Naive thymus-derived CD4-positive, alpha-beta T cell (primary cell): ENCODE measurements at regions not wholly inside any gene's neighbourhood (a gene's known extent, or its start where the extent isn't known, plus 50 kb on each side); places are given as distances from the start of the nearest gene placed in this dataset.
"Not testable (repeated sequence)": the region's sequence is repeated elsewhere in the genome, so short reads cannot be mapped to it uniquely, and the experiment has no call there.

Source experiments
- ATAC-seq: fragments of 150-1000 bp; cut with Tn5 transposase; 2 replicates; pipeline ENCODE4 v1.10.0; 2021; ENCODE audit warnings: mild to moderate bottlenecking, moderate library complexity
- CTCF ChIA-PET: fragments of 350-600 bp; sonication (Branson Sonifier 250); formaldehyde crosslinking; loops from one replicate; lab custom pipeline; 2021; ENCODE audit warnings: antibody characterized with exemption; lab: Charles Lee
- POLR2A ChIA-PET: fragments of 350-600 bp; sonication (Branson Sonifier 250); formaldehyde crosslinking; loops from one replicate; lab custom pipeline; 2021; ENCODE audit warnings: antibody characterized with exemption, inconsistent platforms; lab: Charles Lee
- DNase-seq, 9 donors: peaks; one replicate each; pipeline versions ENCODE4 v3.0.0 to v3.0.0-alpha.2; 2020 to 2022; ENCODE audit warnings: mixed read lengths in 1 of 9
- H3K27ac ChIP-seq: one replicate; pipeline ENCODE4 v1.7.0; 2013; ENCODE audit warnings: mild to moderate bottlenecking, low read depth, low read length, moderate library complexity
- H3K27me3 ChIP-seq, 2 donors: one replicate each; pipeline ENCODE4 v1.7.0; 2013; ENCODE audit warnings: low read length in 2 of 2, mild to moderate bottlenecking in 2 of 2, moderate library complexity in 2 of 2; ENCODE audit not compliant: control insufficient read depth in 2 of 2, insufficient read depth in 2 of 2
- H3K36me3 ChIP-seq, 3 experiments: 1 replicate in 2 of 3; 2 replicates in 1 of 3; pipeline ENCODE4 v1.7.0; 2013; ENCODE audit warnings: low read length in 3 of 3, mild to moderate bottlenecking in 3 of 3, moderate library complexity in 1 of 3; ENCODE audit not compliant: insufficient read depth in 3 of 3, control insufficient read depth in 2 of 3
- H3K4me1 ChIP-seq, 2 donors: one replicate each; pipeline ENCODE4 v1.7.0; 2013; ENCODE audit warnings: low read length in 2 of 2, mild to moderate bottlenecking in 2 of 2, moderate library complexity in 1 of 2; ENCODE audit not compliant: control insufficient read depth in 2 of 2, insufficient read depth in 2 of 2
- H3K4me3 ChIP-seq: 2 replicates; pipeline ENCODE4 v1.7.0; 2013; ENCODE audit warnings: mild to moderate bottlenecking, low read length
- H3K9me3 ChIP-seq, 3 experiments: 1 replicate in 2 of 3; 2 replicates in 1 of 3; pipeline ENCODE4 v1.7.0; 2013; ENCODE audit warnings: low read length in 3 of 3; ENCODE audit not compliant: control insufficient read depth in 2 of 3
- H3K27ac Mint-ChIP-seq, 9 donors: one replicate each; pipeline ENCODE4 v1.8.0; 2020 to 2022; ENCODE audit warnings: mixed read lengths in 9 of 9, mild to moderate bottlenecking in 8 of 9, moderate library complexity in 5 of 9, inconsistent platforms in 2 of 9
- H3K27me3 Mint-ChIP-seq, 5 donors: one replicate each; pipeline ENCODE4 v1.8.0; 2021 to 2022; ENCODE audit warnings: mixed read lengths in 5 of 5, mild to moderate bottlenecking in 1 of 5
- H3K36me3 Mint-ChIP-seq, 5 donors: one replicate each; pipeline ENCODE4 v1.8.0; 2020 to 2022; ENCODE audit warnings: mixed read lengths in 5 of 5, mild to moderate bottlenecking in 3 of 5, inconsistent platforms in 1 of 5
- H3K4me1 Mint-ChIP-seq, 7 donors: one replicate each; pipeline ENCODE4 v1.8.0; 2020 to 2022; ENCODE audit warnings: mixed read lengths in 7 of 7, mild to moderate bottlenecking in 3 of 7, inconsistent platforms in 1 of 7
- H3K4me3 Mint-ChIP-seq, 10 donors: one replicate each; pipeline ENCODE4 v1.8.0; 2020 to 2022; ENCODE audit warnings: mild to moderate bottlenecking in 10 of 10, mixed read lengths in 10 of 10, moderate library complexity in 6 of 10, inconsistent platforms in 2 of 10
- H3K9me3 Mint-ChIP-seq, 11 donors: one replicate each; pipeline ENCODE4 v1.8.0; 2020 to 2022; ENCODE audit warnings: mixed read lengths in 11 of 11, mild to moderate bottlenecking in 4 of 11, inconsistent platforms in 1 of 11, moderate library complexity in 1 of 11
- intact Hi-C, 2 donors: fragments of 100-400 bp; cut with micrococcal nuclease; formaldehyde crosslinking; loops; one replicate each; pipeline ENCODE4 v1.15.1; 2023

GRCh38 chr9:7484014-7484413 is 315.6 kb downstream of the DMAC1 start:
- H3K9me3 Mint-ChIP-seq, H3K4me3 ChIP-seq, H3K27me3 ChIP-seq, H3K27ac Mint-ChIP-seq, H3K36me3 Mint-ChIP-seq, H3K4me1 Mint-ChIP-seq, H3K4me1 ChIP-seq, H3K9me3 ChIP-seq, H3K27ac ChIP-seq, H3K36me3 ChIP-seq, DNase-seq, ATAC-seq, intact Hi-C loops, POLR2A ChIA-PET, H3K4me3 Mint-ChIP-seq, CTCF ChIA-PET: not testable (repeated sequence)
- peaks cover 0 to 12% (median 8%) of the 10 kb centered on the region in 5 donors for H3K27me3 Mint-ChIP-seq

GRCh38 chr9:7481570-7481969 is 318.0 kb downstream of the DMAC1 start:
- intact Hi-C loops: no loop called here
- Mint-ChIP-seq H3K9me3 (peaks cover 0 to 2% (median 0%) of the 10 kb centered on the region in 11 donors), H3K36me3 (no peaks in the 10 kb centered on the region), H3K4me1 (no peaks in the 10 kb centered on the region), H3K4me3 (no peak overlapping the region), H3K27ac (no peak overlapping the region), H3K27me3 (peaks cover 0 to 14% (median 12%) of the 10 kb centered on the region in 5 donors)
- DNase-seq (no peak), ATAC-seq (no peak)
- ChIA-PET CTCF (no interaction called here), POLR2A (no interaction called here)
- no peak overlapping the region for H3K27ac ChIP-seq
- no peaks in the 10 kb centered on the region for H3K9me3 ChIP-seq
- H3K4me1 ChIP-seq: no peaks in the 10 kb centered on the region
- H3K4me3 ChIP-seq: no peak overlapping the region
- no peaks in the 10 kb centered on the region for H3K36me3 ChIP-seq
- H3K27me3 ChIP-seq: no peaks in the 10 kb centered on the region

GRCh38 chr9:7479300-7479699 is 320.3 kb downstream of the DMAC1 start:
- Mint-ChIP-seq H3K27ac (no peak overlapping the region), H3K4me1 (no peaks in the 10 kb centered on the region), H3K9me3 (peaks cover 0 to 2% (median 0%) of the 10 kb centered on the region in 11 donors), H3K36me3 (no peaks in the 10 kb centered on the region), H3K4me3 (no peak overlapping the region), H3K27me3 (peaks cover 0 to 20% (median 15%) of the 10 kb centered on the region in 5 donors)
- Histone ChIP-seq H3K4me1 (no peaks in the 10 kb centered on the region), H3K4me3 (no peak overlapping the region), H3K27ac (no peak overlapping the region), H3K9me3 (no peaks in the 10 kb centered on the region), H3K27me3 (no peaks in the 10 kb centered on the region), H3K36me3 (no peaks in the 10 kb centered on the region)
- ChIA-PET POLR2A (no interaction called here), CTCF (no interaction called here)
- ATAC-seq (no peak), DNase-seq (no peak)
- intact Hi-C loops: no loop called here

GRCh38 chr9:7478646-7479045 is 320.9 kb downstream of the DMAC1 start:
- peaks cover 0 to 2% (median 0%) of the 10 kb centered on the region in 11 donors for H3K9me3 Mint-ChIP-seq
- no peak overlapping the region for H3K4me3 ChIP-seq
- CTCF ChIA-PET: no interaction called here

GRCh38 chr9:7467186-7467585 is 332.4 kb downstream of the DMAC1 start:
- ATAC-seq (no peak), DNase-seq (no peak)
- Mint-ChIP-seq H3K36me3 (no peaks in the 10 kb centered on the region), H3K27me3 (peaks cover 0 to 29% (median 15%) of the 10 kb centered on the region in 5 donors), H3K4me3 (no peak overlapping the region), H3K4me1 (no peaks in the 10 kb centered on the region), H3K27ac (no peak overlapping the region), H3K9me3 (no peaks in the 10 kb centered on the region)
- intact Hi-C loops: no loop called here
- Histone ChIP-seq H3K4me3 (no peak overlapping the region), H3K27ac (no peak overlapping the region), H3K4me1 (no peaks in the 10 kb centered on the region), H3K36me3 (no peaks in the 10 kb centered on the region), H3K9me3 (no peaks in the 10 kb centered on the region), H3K27me3 (no peaks in the 10 kb centered on the region)
- POLR2A ChIA-PET: interaction anchor here (0.8 kb wide), 1 partner anchor 11 kb away, joined by 3 read pairs; no protein-coding TSS in a partner anchor
- CTCF ChIA-PET: no interaction called here

More at GRCh38 chr9:7478646-7479045, 320.9 kb downstream of the DMAC1 start:
- no peaks in the 10 kb centered on the region for H3K36me3 ChIP-seq
- no peak overlapping the region for H3K4me3 Mint-ChIP-seq
- intact Hi-C loops: no loop called here
- no peaks in the 10 kb centered on the region for H3K4me1 Mint-ChIP-seq
- ATAC-seq (no peak), DNase-seq (no peak)
- H3K27me3 Mint-ChIP-seq: peaks cover 0 to 20% (median 12%) of the 10 kb centered on the region in 5 donors
- POLR2A ChIA-PET: no interaction called here
- H3K27ac Mint-ChIP-seq: no peak overlapping the region
- H3K27me3 ChIP-seq: no peaks in the 10 kb centered on the region
- H3K4me1 ChIP-seq: no peaks in the 10 kb centered on the region
- no peaks in the 10 kb centered on the region for H3K36me3 Mint-ChIP-seq
- no peaks in the 10 kb centered on the region for H3K9me3 ChIP-seq
- no peak overlapping the region for H3K27ac ChIP-seq

GRCh38 chr9:7461791-7462190 is 337.8 kb downstream of the DMAC1 start:
- no peak for DNase-seq
- Mint-ChIP-seq H3K36me3 (no peaks in the 10 kb centered on the region), H3K9me3 (peaks cover 0 to 15% (median 0%) of the 10 kb centered on the region in 11 donors), H3K27ac (no peak overlapping the region), H3K27me3 (peaks cover 0 to 25% (median 9%) of the 10 kb centered on the region in 5 donors), H3K4me1 (no peaks in the 10 kb centered on the region), H3K4me3 (no peak overlapping the region)
- CTCF ChIA-PET: no interaction called here
- POLR2A ChIA-PET: no interaction called here
- H3K9me3 ChIP-seq: no peaks in the 10 kb centered on the region
- H3K4me3 ChIP-seq: no peak overlapping the region
- H3K27ac ChIP-seq: no peak overlapping the region
- H3K27me3 ChIP-seq: no peaks in the 10 kb centered on the region
- no peaks in the 10 kb centered on the region for H3K4me1 ChIP-seq
- intact Hi-C loops: no loop called here
- no peak for ATAC-seq
- H3K36me3 ChIP-seq: no peaks in the 10 kb centered on the region

GRCh38 chr9:7456793-7457530 is 342.6 kb downstream of the DMAC1 start:
- intact Hi-C loops: no loop called here
- no peak overlapping the region for H3K4me3 Mint-ChIP-seq
- no peak overlapping the region for H3K27ac Mint-ChIP-seq
- POLR2A ChIA-PET: no interaction called here
- peaks cover 0 to 15% (median 0%) of the 10 kb centered on the region in 11 donors for H3K9me3 Mint-ChIP-seq
- no peaks in the 10 kb centered on the region for H3K4me1 ChIP-seq
- H3K4me3 ChIP-seq: no peak overlapping the region
- H3K27ac ChIP-seq: no peak overlapping the region
- CTCF ChIA-PET: no interaction called here
- H3K36me3 ChIP-seq: no peaks in the 10 kb centered on the region
- H3K9me3 ChIP-seq: no peaks in the 10 kb centered on the region
- ATAC-seq: no peak
- peaks cover 10 to 24% (median 16%) of the 10 kb centered on the region in 5 donors for H3K27me3 Mint-ChIP-seq
- DNase-seq: no peak
- no peaks in the 10 kb centered on the region for H3K27me3 ChIP-seq
- H3K4me1 Mint-ChIP-seq: no peaks in the 10 kb centered on the region
- no peaks in the 10 kb centered on the region for H3K36me3 Mint-ChIP-seq
